Osteocyte (in vitro differentiated cells): ENCODE measurements at regions not wholly inside any gene's neighbourhood (a gene's known extent, or its start where the extent isn't known, plus 50 kb on each side); places are given as distances from the start of the nearest gene placed in this dataset.

Experiments used
- DNase-seq: peaks from one replicate; pipeline ENCODE4 v3.0.0; 2021; ENCODE audit warnings: mixed read lengths; ENCODE audit not compliant: unreplicated experiment; ENCODE audit errors: extremely low spot score
- H3K27ac Mint-ChIP-seq: one replicate; pipeline ENCODE4 v1.8.0; 2021; ENCODE audit warnings: mild to moderate bottlenecking, mixed read lengths; ENCODE audit not compliant: unreplicated experiment
- H3K27me3 Mint-ChIP-seq: one replicate; pipeline ENCODE4 v1.8.0; 2021; ENCODE audit warnings: mixed read lengths; ENCODE audit not compliant: unreplicated experiment
- H3K36me3 Mint-ChIP-seq: one replicate; pipeline ENCODE4 v1.8.0; 2021; ENCODE audit warnings: mixed read lengths; ENCODE audit not compliant: unreplicated experiment
- H3K4me1 Mint-ChIP-seq: one replicate; pipeline ENCODE4 v1.8.0; 2021; ENCODE audit warnings: mixed read lengths; ENCODE audit not compliant: unreplicated experiment
- H3K4me3 Mint-ChIP-seq: one replicate; pipeline ENCODE4 v1.8.0; 2021; ENCODE audit warnings: mild to moderate bottlenecking, moderate library complexity, mixed read lengths; ENCODE audit not compliant: unreplicated experiment
- H3K9me3 Mint-ChIP-seq: one replicate; pipeline ENCODE4 v1.8.0; 2021; ENCODE audit warnings: mixed read lengths; ENCODE audit not compliant: unreplicated experiment
- CTCF ChIP-seq: fragments of 200-600 bp; sonication (generic); IDR thresholded peaks from 2 replicates; pipeline ENCODE4 v1.5.0; 2021; ENCODE audit warnings: antibody characterized with exemption, mild to moderate bottlenecking, moderate library complexity

GRCh38 chr7:18290865-18291264 is 204.7 kb upstream of the HDAC9 start:
- Mint-ChIP-seq H3K27me3 (peaks cover 36% of the 10 kb centered on the region), H3K9me3 (no peaks in the 10 kb centered on the region), H3K4me1 (no peaks in the 10 kb centered on the region), H3K4me3 (no peak overlapping the region), H3K36me3 (no peaks in the 10 kb centered on the region), H3K27ac (no peak overlapping the region)
- DNase-seq = no peak
- TF ChIP-seq CTCF = no peak

GRCh38 chr7:18292584-18292983 is 203.0 kb upstream of the HDAC9 start:
- DNase-seq = no peak
- no peaks in the 10 kb centered on the region for H3K9me3 Mint-ChIP-seq
- no peak overlapping the region for H3K4me3 Mint-ChIP-seq
- H3K36me3 Mint-ChIP-seq = no peaks in the 10 kb centered on the region
- H3K4me1 Mint-ChIP-seq = no peaks in the 10 kb centered on the region
- TF ChIP-seq CTCF = no peak
- peaks cover 36% of the 10 kb centered on the region for H3K27me3 Mint-ChIP-seq
- no peak overlapping the region for H3K27ac Mint-ChIP-seq

GRCh38 chr7:18293759-18294158 is 201.8 kb upstream of the HDAC9 start:
- DNase-seq = no peak
- Mint-ChIP-seq H3K27ac (no peak overlapping the region), H3K36me3 (no peaks in the 10 kb centered on the region), H3K9me3 (no peaks in the 10 kb centered on the region), H3K27me3 (peaks cover 33% of the 10 kb centered on the region), H3K4me1 (no peaks in the 10 kb centered on the region), H3K4me3 (no peak overlapping the region)
- TF ChIP-seq CTCF = no peak

- H3K4me1 Mint-ChIP-seq = no peaks in the 10 kb centered on the region
- H3K27me3 Mint-ChIP-seq = peaks cover 33% of the 10 kb centered on the region
- no peaks in the 10 kb centered on the region for H3K36me3 Mint-ChIP-seq
- H3K27ac Mint-ChIP-seq = no peak overlapping the region
- no peaks in the 10 kb centered on the region for H3K9me3 Mint-ChIP-seq
- TF ChIP-seq CTCF = no peak
- H3K4me3 Mint-ChIP-seq = no peak overlapping the region
- no peak for DNase-seq
Observed at GRCh38 chr7:18294411-18294810, 201.1 kb upstream of the HDAC9 start.

GRCh38 chr7:18295781-18296423 is 199.6 kb upstream of the HDAC9 start:
- no peak for TF ChIP-seq CTCF
- H3K4me1 Mint-ChIP-seq = no peaks in the 10 kb centered on the region
- H3K27me3 Mint-ChIP-seq = peaks cover 29% of the 10 kb centered on the region

More at GRCh38 chr7:18295781-18296423, 199.6 kb upstream of the HDAC9 start:
- H3K4me3 Mint-ChIP-seq = no peak overlapping the region
- H3K27ac Mint-ChIP-seq = no peak overlapping the region
- no peak for DNase-seq
- no peaks in the 10 kb centered on the region for H3K36me3 Mint-ChIP-seq
- H3K9me3 Mint-ChIP-seq = no peaks in the 10 kb centered on the region
